Right cardiac atrium (tissue), 5 donors: ENCODE measurements at regions not wholly inside any gene's neighbourhood (a gene's known extent, or its start where the extent isn't known, plus 50 kb on each side); places are given as distances from the start of the nearest gene placed in this dataset.
"Not testable (repeated sequence)": the region's sequence is repeated elsewhere in the genome, so short reads cannot be mapped to it uniquely, and the experiment has no call there.

Experiments used
- ATAC-seq, 2 donors: fragments of 200-7000 bp; cut with Tn5 transposase; one replicate each; pipeline versions ENCODE4 v1.8.0 to v1.9.1; 2020; ENCODE audit warnings: moderate library complexity in 2 of 2, mild to moderate bottlenecking in 1 of 2
- DNase-seq, 3 donors: peaks; one replicate each; pipeline ENCODE4 v3.0.0-alpha.2; 2020
- H3K27ac ChIP-seq: one replicate; pipeline ENCODE4 v1.5.1; 2013; ENCODE audit warnings: mild to moderate bottlenecking, low read length, control low read depth, moderate library complexity
- H3K27me3 ChIP-seq: one replicate; pipeline ENCODE4 v1.6.1; 2013; ENCODE audit not compliant: control insufficient read depth, insufficient read depth
- H3K4me1 ChIP-seq: one replicate; pipeline ENCODE4 v1.6.1; 2013; ENCODE audit warnings: low read length; ENCODE audit not compliant: control insufficient read depth, insufficient read depth
- H3K4me3 ChIP-seq: one replicate; pipeline ENCODE4 v1.5.1; 2013; ENCODE audit warnings: low read length, control low read depth
- H3K9me3 ChIP-seq: one replicate; pipeline ENCODE4 v1.6.1; 2013; ENCODE audit warnings: low read length; ENCODE audit not compliant: control insufficient read depth
- WGBS: extraction: QIAGEN DNeasy Blood & Tissue Kit; methylation state at CpG from one replicate; pipeline ENCODE4 v1.1.7; 2013; 5-methylcytosine and 5-hydroxymethylcytosine counted together
- intact Hi-C, 4 donors: fragments of 100-400 bp; cut with DNase I; formaldehyde crosslinking; loops; one replicate each; pipeline versions ENCODE4 v1.11.0 to v1.14.0; 2022 to 2023
- donor health status: healthy with polysubstance abuse.
- donor health status: DM: no; HTN: yes; CAD: no.
- donor health status: DM: no; HTN: no; CAD: no.
- donor health status: DM: no; HTN: yes; CAD: no; lungs with severe emphysema.
- donor health status: DM: yes; HTN: yes; CAD: no.

DNA sequence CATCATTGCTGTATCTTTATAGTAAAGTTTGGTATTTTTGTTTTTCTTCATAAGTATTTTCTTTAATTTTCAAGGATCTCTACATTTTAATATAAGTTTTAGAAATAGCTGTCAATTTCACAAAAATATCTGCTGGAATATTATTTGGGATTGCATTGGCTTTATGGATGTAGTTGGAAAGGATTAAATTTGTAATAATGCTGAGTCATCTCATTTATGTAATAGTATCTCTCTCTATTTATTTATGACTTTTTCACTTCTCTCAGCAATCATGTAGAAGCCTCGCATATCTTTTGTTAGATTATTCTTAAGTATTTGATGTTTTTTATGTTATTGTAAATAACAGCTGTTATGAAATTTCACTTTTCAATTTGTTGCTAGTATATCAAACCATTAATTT is 223.1 kb upstream of the POGK start:
- no peak for ATAC-seq
- intact Hi-C loops, result no loop called here
- H3K4me1 ChIP-seq, result no peaks in the 10 kb centered on the region
- no peaks in the 10 kb centered on the region for H3K9me3 ChIP-seq
- no peak overlapping the region for H3K4me3 ChIP-seq
- no peak overlapping the region for H3K27ac ChIP-seq
- 80% methylated on average over 1 of the region's 1 CpG for WGBS
- no peaks in the 10 kb centered on the region for H3K27me3 ChIP-seq
- no peak for DNase-seq

DNA sequence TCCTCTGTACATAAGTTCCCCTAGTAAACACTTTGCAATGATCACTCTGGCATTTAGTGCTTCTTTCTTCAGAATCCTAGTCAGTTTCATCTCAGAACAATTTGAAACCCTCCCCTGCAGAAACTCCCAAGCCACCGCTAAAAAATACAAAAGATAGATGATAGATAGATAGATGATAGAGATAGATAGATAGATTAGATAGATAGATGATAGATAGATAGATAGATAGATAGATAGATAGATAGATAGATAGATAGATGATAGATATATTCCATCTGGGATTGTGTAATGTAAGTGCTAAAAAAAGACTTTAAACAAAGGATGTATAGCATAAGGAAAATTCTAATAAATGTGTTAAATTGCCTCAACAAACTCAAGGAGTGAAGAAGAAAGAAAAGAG is 212.6 kb upstream of the POGK start:
- Histone ChIP-seq H3K4me1 (no peaks in the 10 kb centered on the region), H3K9me3 (no peaks in the 10 kb centered on the region), H3K27me3 (no peaks in the 10 kb centered on the region), H3K4me3 (no peak overlapping the region), H3K27ac (no peak overlapping the region)
- intact Hi-C loops, result no loop called here
- DNase-seq (no peak), ATAC-seq (no peak)
- WGBS, result 91% methylated on average over 1 of the region's 1 CpG

DNA sequence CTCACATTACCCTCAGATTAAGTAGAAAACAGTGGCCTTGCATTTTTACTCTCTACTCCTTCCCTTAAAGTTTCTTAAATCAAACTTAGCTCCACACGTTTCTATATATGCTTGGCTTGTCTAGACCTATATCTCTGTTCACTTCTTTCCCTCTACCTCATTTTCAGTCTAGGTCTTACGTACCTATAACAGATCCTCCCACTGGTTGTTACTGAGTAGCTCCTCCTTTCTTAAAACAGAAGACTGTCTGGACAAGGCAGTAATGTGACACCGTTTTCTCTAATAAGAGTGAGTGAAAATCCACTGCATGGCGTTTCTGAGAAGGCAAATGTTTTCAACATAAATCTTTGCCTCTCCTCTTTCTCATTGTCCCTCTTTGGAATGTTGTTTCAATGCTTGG is 211.7 kb upstream of the POGK start:
- Histone ChIP-seq H3K4me1 (no peaks in the 10 kb centered on the region), H3K27ac (no peak overlapping the region), H3K4me3 (no peak overlapping the region), H3K9me3 (no peaks in the 10 kb centered on the region), H3K27me3 (no peaks in the 10 kb centered on the region)
- 64% methylated on average over 4 of the region's 4 CpGs for WGBS
- DNase-seq, result no peak
- ATAC-seq, result no peak
- intact Hi-C loops, result no loop called here

DNA sequence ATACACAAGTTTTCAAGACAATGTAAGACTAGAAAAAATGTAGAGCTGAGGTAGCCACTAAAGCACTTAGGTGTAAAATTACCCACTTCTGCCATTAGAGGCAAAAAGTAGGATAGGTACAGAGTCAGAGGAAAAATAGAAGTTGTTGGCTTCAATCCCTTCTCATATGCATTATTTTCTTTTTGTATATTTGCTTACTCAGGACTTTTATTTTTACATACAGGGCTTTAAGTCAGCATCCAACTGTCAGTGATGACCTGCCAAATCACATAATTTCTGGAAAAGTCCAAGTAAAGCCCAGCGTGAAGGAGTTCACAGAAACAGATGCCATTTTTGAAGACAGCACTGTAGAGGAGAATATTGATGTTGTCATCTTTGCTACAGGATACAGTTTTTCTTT is 211.0 kb upstream of the POGK start:
- H3K27ac ChIP-seq, result no peak overlapping the region
- no peak overlapping the region for H3K4me3 ChIP-seq
- DNase-seq (no peak), ATAC-seq (no peak)
- no peaks in the 10 kb centered on the region for H3K27me3 ChIP-seq
- intact Hi-C loops, result no loop called here
- H3K4me1 ChIP-seq, result no peaks in the 10 kb centered on the region
- WGBS, result 74% methylated on average over 1 of the region's 1 CpG
- H3K9me3 ChIP-seq, result no peaks in the 10 kb centered on the region

DNA sequence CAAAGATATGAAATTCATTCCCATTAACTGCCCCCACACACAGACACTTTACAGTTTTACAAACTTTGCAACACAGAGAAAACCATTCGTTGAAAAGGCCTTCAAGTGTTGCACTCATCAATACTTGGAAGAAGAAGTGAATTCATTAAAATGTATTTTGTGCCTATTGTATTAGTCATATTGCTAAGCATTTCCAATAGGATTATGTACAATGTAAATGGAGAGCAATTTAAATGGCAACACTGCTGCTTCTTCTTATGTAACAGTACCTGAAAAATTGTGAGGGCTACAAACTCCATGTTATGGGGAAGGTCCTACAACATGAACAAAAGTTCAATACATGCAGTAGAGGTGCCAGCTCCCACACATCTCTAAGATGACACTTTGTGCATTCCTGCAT is 209.3 kb upstream of the POGK start:
- intact Hi-C loops, result no loop called here
- no peak overlapping the region for H3K4me3 ChIP-seq
- no peaks in the 10 kb centered on the region for H3K4me1 ChIP-seq
- H3K9me3 ChIP-seq, result no peaks in the 10 kb centered on the region
- H3K27ac ChIP-seq, result no peak overlapping the region
- H3K27me3 ChIP-seq, result no peaks in the 10 kb centered on the region
- WGBS, result 44% methylated on average over 1 of the region's 1 CpG
- ATAC-seq (no peak), DNase-seq (no peak)

DNA sequence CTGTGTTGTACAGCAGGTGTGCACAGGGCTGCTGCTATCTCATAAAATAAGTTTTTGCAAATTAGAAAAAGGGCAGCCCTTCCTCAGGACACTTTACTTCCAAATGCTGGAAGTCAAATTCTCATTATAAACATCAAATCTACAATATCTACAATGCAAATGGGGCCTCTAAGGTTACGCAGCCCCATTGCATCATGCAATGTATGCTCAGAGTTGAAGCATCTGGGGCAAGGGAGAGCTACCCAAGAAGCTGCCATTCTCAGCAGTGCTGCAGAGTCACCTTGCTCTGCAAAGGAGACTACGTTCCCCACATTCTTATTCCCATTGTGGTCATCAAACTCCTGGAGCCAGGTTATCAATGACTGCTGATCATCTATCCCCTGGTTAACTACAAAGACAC is 208.9 kb upstream of the POGK start:
- no peak overlapping the region for H3K27ac ChIP-seq
- ATAC-seq, result no peak
- WGBS, result 81% methylated on average over 2 of the region's 2 CpGs
- intact Hi-C loops, result no loop called here
- no peaks in the 10 kb centered on the region for H3K9me3 ChIP-seq
- no peak overlapping the region for H3K4me3 ChIP-seq
- DNase-seq, result no peak
- no peaks in the 10 kb centered on the region for H3K4me1 ChIP-seq
- no peaks in the 10 kb centered on the region for H3K27me3 ChIP-seq

DNA sequence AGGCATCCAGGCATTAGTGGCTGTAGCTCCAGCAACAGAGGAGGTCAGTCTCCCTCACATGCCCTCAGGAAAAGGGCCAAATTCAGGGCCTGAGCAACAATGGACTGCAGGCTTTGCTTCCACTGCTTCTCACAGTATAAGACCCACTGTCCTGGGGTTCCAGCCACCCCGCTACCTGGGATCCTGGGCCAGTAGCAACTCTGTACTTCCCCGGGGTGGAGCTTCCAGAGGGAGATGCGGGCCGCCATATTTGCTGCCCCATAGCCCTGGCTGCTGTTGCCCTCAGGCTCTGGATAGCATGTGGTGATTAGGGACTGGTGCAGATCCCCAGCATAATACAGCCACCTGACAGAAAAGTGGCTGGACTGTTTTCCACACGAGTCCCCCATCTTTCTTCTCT is 201.1 kb upstream of the POGK start:
- Histone ChIP-seq H3K27me3 (no peaks in the 10 kb centered on the region), H3K27ac (no peak overlapping the region), H3K4me1 (no peaks in the 10 kb centered on the region), H3K4me3 (no peak overlapping the region), H3K9me3 (no peaks in the 10 kb centered on the region)
- ATAC-seq (no peak), DNase-seq (no peak)
- WGBS, result 81% methylated on average over 5 of the region's 5 CpGs
- intact Hi-C loops, result no loop called here

DNA sequence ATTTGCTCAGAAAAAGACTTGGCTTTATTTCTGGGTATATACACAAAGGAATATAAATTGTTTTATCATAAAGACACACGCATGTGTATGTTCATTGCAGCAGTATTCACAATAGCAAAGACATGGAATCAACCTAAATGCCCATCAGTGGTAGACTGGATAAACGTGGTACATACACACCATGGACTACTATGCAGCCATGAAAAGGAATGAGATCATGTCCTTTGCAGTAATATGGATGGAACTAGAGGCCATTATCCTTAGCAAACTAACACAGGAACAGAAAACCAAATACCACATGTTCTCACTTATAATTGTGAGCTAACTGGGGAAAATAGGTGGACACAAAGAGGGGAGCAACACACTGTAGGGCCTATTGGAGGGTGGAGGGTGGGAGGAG is 182.0 kb upstream of the POGK start:
- H3K27ac ChIP-seq, intact Hi-C loops, H3K27me3 ChIP-seq, H3K4me1 ChIP-seq, DNase-seq, H3K9me3 ChIP-seq, H3K4me3 ChIP-seq, ATAC-seq: not testable (repeated sequence)
- 72% methylated on average over 2 of the region's 2 CpGs for WGBS

DNA sequence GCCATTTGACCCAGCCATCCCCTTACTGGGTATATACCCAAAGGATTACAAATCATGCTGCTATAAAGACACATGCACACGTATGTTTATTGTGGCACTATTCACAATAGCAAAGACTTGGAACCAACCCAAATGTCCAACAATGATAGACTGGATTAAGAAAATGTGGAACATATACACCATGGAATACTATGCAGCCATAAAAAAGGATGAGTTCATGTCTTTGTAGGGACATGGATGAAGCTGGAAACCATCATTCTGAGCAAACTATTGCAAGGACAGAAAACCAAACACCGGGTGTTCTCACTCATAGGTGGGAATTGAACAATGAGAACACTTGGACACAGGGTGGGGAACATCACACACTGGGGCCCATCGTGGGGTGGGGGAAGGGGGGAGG is 172.5 kb upstream of the POGK start:
- intact Hi-C loops, ATAC-seq, DNase-seq, H3K27me3 ChIP-seq, H3K4me1 ChIP-seq, H3K27ac ChIP-seq, H3K4me3 ChIP-seq, H3K9me3 ChIP-seq: not testable (repeated sequence)
- WGBS, result 81% methylated on average over 3 of the region's 3 CpGs

DNA sequence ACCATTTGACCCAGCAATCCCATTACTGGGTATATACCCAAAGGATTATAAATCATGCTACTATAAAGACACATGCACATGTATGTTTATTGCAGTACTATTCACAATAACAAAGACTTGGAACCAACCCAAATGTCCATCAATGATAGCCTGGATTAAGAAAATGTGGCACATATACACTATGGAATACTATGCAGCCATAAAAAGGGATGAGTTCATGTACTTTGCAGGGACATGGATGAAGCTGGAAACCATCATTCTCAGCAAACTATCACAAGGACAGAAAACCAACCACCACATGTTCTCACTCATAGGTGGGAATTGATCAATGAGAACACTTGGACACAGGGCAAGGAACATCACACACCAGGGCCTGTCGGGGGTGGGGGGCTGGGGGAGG is 171.7 kb upstream of the POGK start:
- H3K27me3 ChIP-seq, intact Hi-C loops, H3K27ac ChIP-seq, H3K4me3 ChIP-seq, DNase-seq, H3K9me3 ChIP-seq, ATAC-seq, H3K4me1 ChIP-seq: not testable (repeated sequence)
- 87% methylated on average over 1 of the region's 1 CpG for WGBS

DNA sequence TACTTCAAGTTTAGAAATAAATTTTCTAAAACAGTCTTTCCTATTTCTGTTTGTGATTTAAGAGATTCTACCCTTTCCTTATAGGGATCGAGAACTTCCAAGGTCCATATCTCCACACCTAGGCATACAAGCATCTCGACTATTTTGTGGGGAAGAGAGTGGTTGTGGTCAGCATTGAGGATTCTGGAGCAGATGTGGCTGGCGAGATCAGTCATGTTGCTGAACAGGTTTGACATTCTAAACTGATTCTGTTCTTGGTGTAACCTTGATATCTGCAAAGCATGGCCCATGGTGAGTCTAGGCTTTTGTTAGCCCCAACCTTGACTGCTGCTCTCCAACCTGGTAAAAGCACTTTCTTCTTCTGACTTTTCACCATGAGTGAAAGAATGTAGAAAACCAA is 167.6 kb upstream of the POGK start:
- intact Hi-C loops, result no loop called here
- H3K9me3 ChIP-seq, result no peaks in the 10 kb centered on the region
- 74% methylated on average over 3 of the region's 3 CpGs for WGBS
- no peak overlapping the region for H3K27ac ChIP-seq
- no peaks in the 10 kb centered on the region for H3K27me3 ChIP-seq
- H3K4me3 ChIP-seq, result no peak overlapping the region
- peaks cover 2% of the 10 kb centered on the region for H3K4me1 ChIP-seq
- no peak for DNase-seq
- ATAC-seq, result no peak

DNA sequence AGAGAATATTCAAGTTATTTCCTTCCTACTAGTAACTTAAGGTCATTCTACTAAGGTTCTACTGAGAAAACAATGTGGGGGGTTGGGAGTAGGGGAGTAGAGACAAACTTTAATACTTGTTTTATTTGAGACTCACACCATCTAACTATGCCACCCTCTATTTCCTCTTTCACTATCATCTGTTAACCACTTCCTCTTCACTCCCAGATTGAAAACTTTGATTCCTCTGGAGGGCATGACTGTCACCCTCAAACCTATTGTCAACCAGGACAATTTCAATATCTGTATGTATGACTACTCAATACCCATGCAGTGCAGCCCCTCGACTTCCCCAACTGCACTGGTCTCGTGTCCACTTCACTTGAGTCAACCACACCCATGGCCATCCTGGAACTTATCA is 165.6 kb upstream of the POGK start:
- no peak overlapping the region for H3K27ac ChIP-seq
- DNase-seq, result peak in 1 of 3 donors; percentile 10
- 67% methylated on average over 2 of the region's 2 CpGs for WGBS
- peaks cover 2% of the 10 kb centered on the region for H3K4me1 ChIP-seq
- no peaks in the 10 kb centered on the region for H3K27me3 ChIP-seq
- intact Hi-C loops, result no loop called here
- ATAC-seq, result no peak
- H3K4me3 ChIP-seq, result no peak overlapping the region
- no peaks in the 10 kb centered on the region for H3K9me3 ChIP-seq
